Osteoblast (primary cell): ENCODE measurements at regions not wholly inside any gene's neighbourhood (a gene's known extent, or its start where the extent isn't known, plus 50 kb on each side); places are given as distances from the start of the nearest gene placed in this dataset.
"Not testable (repeated sequence)": the region's sequence is repeated elsewhere in the genome, so short reads cannot be mapped to it uniquely, and the experiment has no call there.

Experiments used
- DNase-seq: peaks from one replicate; pipeline ENCODE4 v3.0.0; 2011; ENCODE audit warnings: low spot score, mixed read lengths; ENCODE audit not compliant: insufficient read length; ENCODE audit errors: missing footprints
- H2AFZ ChIP-seq: 2 replicates; pipeline ENCODE4 v1.6.0; 2011; ENCODE audit warnings: mild to moderate bottlenecking, low read length
- H3K27ac ChIP-seq: 2 replicates; pipeline ENCODE4 v1.5.1; 2011; ENCODE audit warnings: mild to moderate bottlenecking, low read depth, low read length, moderate library complexity
- H3K27me3 ChIP-seq: 2 replicates; pipeline ENCODE4 v1.6.0; 2012; ENCODE audit warnings: mild to moderate bottlenecking, control low read depth, inconsistent platforms, low read length, moderate library complexity; ENCODE audit not compliant: insufficient read depth
- H3K36me3 ChIP-seq: 2 replicates; pipeline ENCODE4 v1.5.1; 2011; ENCODE audit warnings: mild to moderate bottlenecking, low read length, control low read depth, moderate library complexity; ENCODE audit not compliant: insufficient read depth
- H3K4me1 ChIP-seq: 2 replicates; pipeline ENCODE4 v1.5.1; 2011; ENCODE audit warnings: mild to moderate bottlenecking, low read length, control low read depth, moderate library complexity; ENCODE audit not compliant: insufficient read depth
- H3K4me2 ChIP-seq: 2 replicates; pipeline ENCODE4 v1.6.0; 2011; ENCODE audit warnings: mild to moderate bottlenecking, low read length; ENCODE audit not compliant: insufficient read depth
- H3K4me3 ChIP-seq: fragments of 200-600 bp; sonication (generic); 3 replicates; pipeline ENCODE4 v1.5.1; 2012; ENCODE audit warnings: mild to moderate bottlenecking, low read length, inconsistent platforms; ENCODE audit not compliant: insufficient read depth
- H3K79me2 ChIP-seq: 2 replicates; pipeline ENCODE4 v1.6.0; 2012; ENCODE audit warnings: mild to moderate bottlenecking, low read length, control low read depth, inconsistent platforms; ENCODE audit not compliant: insufficient read depth
- H3K9me3 ChIP-seq: 2 replicates; pipeline ENCODE4 v1.5.1; 2011; ENCODE audit warnings: low read depth, low read length, control low read depth
- H4K20me1 ChIP-seq: 2 replicates; pipeline ENCODE4 v1.6.0; 2012; ENCODE audit warnings: mild to moderate bottlenecking, low read length, control low read depth; ENCODE audit not compliant: insufficient read depth
- CTCF ChIP-seq: IDR thresholded peaks from 2 replicates; pipeline ENCODE4 v1.5.1; 2011; ENCODE audit warnings: mild to moderate bottlenecking, low read depth, low read length, moderate library complexity; ENCODE audit errors: extremely low read depth

GRCh38 chr12:46546634-46547273 lies 174.2 kb upstream of the SLC38A2 start:
- Histone ChIP-seq H3K9me3 (no peaks in the 10 kb centered on the region), H3K36me3 (no peaks in the 10 kb centered on the region), H2AFZ (no peak overlapping the region), H3K27ac (no peak overlapping the region), H3K27me3 (no peaks in the 10 kb centered on the region), H3K79me2 (no peaks in the 10 kb centered on the region), H4K20me1 (no peaks in the 10 kb centered on the region), H3K4me3 (no peak overlapping the region), H3K4me1 (peaks cover 37% of the 10 kb centered on the region), H3K4me2 (no peak overlapping the region)
- TF ChIP-seq CTCF, result no peak
- DNase-seq, result no peak

- not testable (repeated sequence) for H2AFZ ChIP-seq, H3K36me3 ChIP-seq, DNase-seq, H3K27ac ChIP-seq, H4K20me1 ChIP-seq, H3K27me3 ChIP-seq, H3K79me2 ChIP-seq, H3K9me3 ChIP-seq, H3K4me2 ChIP-seq, H3K4me3 ChIP-seq
- peaks cover 16% of the 10 kb centered on the region for H3K4me1 ChIP-seq
These were observed 170.8 kb upstream of the SLC38A2 start for GRCh38 chr12:46543378-46543795.

- Histone ChIP-seq H3K4me1 (no peaks in the 10 kb centered on the region), H3K9me3 (no peaks in the 10 kb centered on the region), H3K27me3 (no peaks in the 10 kb centered on the region), H3K27ac (no peak overlapping the region), H3K79me2 (no peaks in the 10 kb centered on the region), H3K4me3 (no peak overlapping the region), H2AFZ (peak overlapping the region; percentile 21), H3K4me2 (no peak overlapping the region), H3K36me3 (no peaks in the 10 kb centered on the region), H4K20me1 (no peaks in the 10 kb centered on the region)
- no peak for DNase-seq
- no peak for TF ChIP-seq CTCF
These were observed 166.4 kb upstream of the SLC38A2 start for GRCh38 chr12:46538976-46539375.

GRCh38 chr12:46537387-46537955 lies 164.9 kb upstream of the SLC38A2 start:
- Histone ChIP-seq H3K79me2 (no peaks in the 10 kb centered on the region), H3K27ac (no peak overlapping the region), H2AFZ (no peak overlapping the region), H3K9me3 (no peaks in the 10 kb centered on the region), H3K4me2 (no peak overlapping the region), H3K4me3 (no peak overlapping the region), H3K27me3 (no peaks in the 10 kb centered on the region), H4K20me1 (no peaks in the 10 kb centered on the region), H3K36me3 (no peaks in the 10 kb centered on the region), H3K4me1 (no peaks in the 10 kb centered on the region)
- DNase-seq, result no peak
- TF ChIP-seq CTCF, result no peak

GRCh38 chr12:46536316-46536715 lies 163.7 kb upstream of the SLC38A2 start:
- not testable (repeated sequence) for H2AFZ ChIP-seq, DNase-seq, H3K4me3 ChIP-seq, H4K20me1 ChIP-seq, H3K27ac ChIP-seq, H3K79me2 ChIP-seq, H3K9me3 ChIP-seq, H3K27me3 ChIP-seq, H3K4me2 ChIP-seq, H3K4me1 ChIP-seq, H3K36me3 ChIP-seq
